Cerebellar cortex (tissue), 1 donor: ENCODE measurements at regions not wholly inside any gene's neighbourhood (a gene's known extent, or its start where the extent isn't known, plus 50 kb on each side); places are given as distances from the start of the nearest gene placed in this dataset.
"Not testable (repeated sequence)": the region's sequence is repeated elsewhere in the genome, so short reads cannot be mapped to it uniquely, and the experiment has no call there.

ENCODE experiments used
- DNase-seq: peaks from one replicate; pipeline ENCODE4 v3.0.0-alpha.2; 2015; ENCODE audit warnings: low spot score

DNA sequence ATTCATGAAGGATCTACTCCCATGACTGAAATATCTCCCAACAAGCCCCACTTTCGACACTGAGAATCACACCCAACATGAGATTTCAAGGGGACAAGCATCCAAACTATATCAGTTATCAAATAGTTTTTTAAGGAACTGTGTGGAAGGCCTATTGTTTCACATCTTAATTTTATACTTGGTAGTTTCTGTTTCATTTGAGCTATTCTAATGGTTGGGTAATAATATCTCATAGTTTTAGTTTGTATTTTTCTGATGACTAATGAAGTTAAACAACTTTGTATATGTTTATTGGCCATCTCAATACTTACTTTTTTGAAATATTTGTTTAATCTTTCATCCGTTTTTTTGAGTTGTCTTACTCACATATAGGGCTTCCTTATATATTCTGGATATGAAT is 135.0 kb downstream of the SCG2 start:
- no peak for DNase-seq

DNA sequence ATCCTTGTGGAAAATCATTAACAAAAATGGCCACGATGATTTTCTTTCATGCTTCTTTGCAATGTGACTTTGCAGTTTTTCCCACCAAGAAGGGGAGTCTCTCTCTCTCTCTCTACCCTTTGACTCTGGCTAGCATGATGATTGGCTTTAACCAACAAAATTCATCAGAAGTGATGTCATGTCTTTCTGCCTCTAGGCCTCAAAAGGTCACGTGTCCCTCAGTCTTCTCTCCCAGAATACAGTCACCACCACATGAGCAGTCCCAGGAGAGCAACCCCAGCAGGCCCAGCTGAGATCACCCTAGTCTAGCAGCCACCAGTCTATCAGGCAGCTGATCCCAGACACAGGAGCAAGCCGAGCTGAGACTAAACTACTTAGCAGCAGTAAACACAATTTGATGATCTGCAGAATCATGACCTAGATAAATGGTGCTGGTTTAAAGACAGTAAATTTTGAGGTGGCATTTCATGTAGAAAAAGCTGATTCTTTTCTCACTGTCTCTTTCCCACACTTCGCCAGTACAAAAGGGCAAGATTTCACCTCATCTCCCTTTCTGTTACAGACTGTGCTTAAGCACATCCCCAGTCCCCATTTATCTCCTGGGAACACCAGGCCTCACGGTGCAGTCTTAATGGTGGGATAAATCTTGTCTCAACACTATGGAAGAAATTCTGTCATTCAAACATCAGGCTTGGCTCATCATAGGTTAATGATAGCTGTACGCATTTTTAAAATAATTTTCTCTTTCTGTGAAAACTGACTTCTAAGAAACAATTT is 132.7 kb downstream of the SCG2 start:
- no peak for DNase-seq

- DNase-seq, result no peak
Measured at GRCh38 chr2:223470602-223471001, 131.6 kb downstream of the SCG2 start.

- DNase-seq, result no peak
Measured at GRCh38 chr2:223472771-223473170, 129.4 kb downstream of the SCG2 start.

DNA sequence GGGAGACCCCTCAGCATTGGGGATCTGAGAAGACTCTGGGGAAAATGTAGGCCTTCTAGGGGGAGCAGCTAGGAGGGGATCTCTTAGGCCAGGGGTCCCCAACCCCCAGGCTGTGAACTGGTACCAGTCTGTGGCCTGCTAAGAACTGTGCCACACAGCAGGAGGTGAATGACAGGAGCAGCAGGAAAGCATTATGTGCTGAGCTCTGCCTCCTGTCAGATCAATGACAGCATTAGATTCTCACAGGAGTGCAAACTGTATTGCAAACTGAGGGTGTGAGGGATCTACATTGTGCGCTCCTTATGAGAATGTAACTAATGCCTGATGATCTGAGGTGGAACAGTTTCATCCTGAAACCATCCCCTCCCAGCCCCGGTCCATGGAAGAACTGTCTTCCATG is 127.3 kb downstream of the SCG2 start:
- no peak for DNase-seq

GRCh38 chr2:223475901-223476300 is 126.3 kb downstream of the SCG2 start:
- DNase-seq, result no peak

DNA sequence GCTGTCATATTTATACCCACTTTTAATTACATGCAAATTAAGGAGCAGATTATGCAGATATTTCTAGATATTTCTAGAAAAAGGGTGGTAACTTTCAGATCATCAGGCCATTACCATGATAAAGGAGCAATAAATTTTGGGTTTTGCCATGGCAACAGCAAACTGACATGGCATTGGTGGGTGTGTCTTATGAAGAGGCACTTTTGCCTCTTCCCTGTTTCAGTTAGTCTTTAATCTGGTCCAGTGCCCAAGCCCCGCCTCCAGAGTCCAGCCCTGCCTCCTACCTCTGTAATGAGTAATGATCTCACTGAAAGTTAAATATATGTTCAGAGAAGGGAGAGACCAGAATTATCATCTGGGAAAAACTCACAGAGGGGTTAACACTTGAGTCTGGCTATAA is 124.8 kb downstream of the SCG2 start:
- no peak for DNase-seq

- DNase-seq, result no peak
Measured at GRCh38 chr2:223481486-223481885, 120.7 kb downstream of the SCG2 start.

DNA sequence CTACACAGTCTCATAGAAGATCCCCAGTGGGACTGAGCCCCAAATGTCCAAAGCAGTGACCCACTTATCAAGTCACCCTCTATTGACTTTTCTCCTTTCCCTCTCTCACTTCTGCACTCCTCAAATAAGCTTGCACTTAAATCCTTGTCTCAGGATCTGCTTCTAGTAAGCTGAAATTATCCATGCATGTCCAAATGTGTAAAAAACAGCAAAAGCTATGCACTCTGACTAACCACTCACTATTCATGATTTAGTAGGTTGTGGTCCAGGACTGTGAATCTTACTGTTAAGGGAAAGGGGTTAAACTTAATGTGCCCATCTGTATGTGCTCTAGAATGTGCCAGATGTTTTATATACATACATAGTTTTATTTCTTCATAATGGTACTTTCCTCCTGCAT is 115.4 kb downstream of the SCG2 start:
- no peak for DNase-seq

DNA sequence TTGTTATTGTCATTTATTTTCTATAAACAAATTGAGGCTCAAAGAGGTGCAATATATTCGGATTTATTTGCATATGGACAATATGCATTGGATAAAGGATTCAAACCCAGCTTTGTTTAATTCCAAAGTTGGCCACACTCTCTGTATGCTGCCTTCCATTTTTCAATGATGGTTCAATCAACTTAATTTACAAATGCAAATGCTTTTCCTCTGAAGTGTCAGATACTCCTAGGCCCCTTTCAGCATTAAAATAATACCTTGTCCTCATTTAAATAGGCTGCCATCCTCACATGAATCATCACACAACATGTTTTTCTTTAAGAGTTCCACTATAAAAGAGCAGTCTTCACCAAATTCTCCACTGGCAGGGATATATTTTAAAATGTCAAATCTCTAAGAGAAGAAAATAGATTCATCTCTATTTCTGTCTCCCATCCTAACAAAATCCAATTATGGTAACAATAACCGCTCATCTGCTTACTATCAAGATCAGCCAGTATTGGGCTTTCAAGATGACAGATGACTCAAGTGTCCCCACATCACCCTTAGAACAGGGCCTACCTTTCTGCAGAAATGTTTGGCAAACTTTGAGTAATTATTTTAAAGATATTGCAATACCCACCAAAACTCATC is 114.8 kb downstream of the SCG2 start:
- DNase-seq, result no peak

- DNase-seq, result no peak
Measured at GRCh38 chr2:223488814-223489213, 113.3 kb downstream of the SCG2 start.

DNA sequence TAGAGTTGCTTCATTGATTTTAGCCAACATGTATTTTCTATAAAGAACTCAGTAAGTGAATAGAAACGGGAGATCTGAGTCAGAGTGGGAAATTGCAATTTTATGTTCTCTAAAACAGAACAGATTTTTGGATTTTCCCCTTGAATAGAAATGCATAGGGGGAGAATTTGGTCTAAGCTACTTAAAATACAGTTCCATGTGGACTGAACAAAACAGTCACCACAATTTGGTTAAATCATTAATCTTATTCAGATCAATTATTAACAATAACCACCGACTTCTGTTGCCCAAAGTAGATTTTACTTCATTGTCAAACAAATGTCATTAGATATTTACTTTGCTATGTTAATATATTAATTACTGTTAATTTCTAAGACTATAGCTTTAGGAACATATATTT is 107.7 kb downstream of the SCG2 start:
- DNase-seq, result no peak

DNA sequence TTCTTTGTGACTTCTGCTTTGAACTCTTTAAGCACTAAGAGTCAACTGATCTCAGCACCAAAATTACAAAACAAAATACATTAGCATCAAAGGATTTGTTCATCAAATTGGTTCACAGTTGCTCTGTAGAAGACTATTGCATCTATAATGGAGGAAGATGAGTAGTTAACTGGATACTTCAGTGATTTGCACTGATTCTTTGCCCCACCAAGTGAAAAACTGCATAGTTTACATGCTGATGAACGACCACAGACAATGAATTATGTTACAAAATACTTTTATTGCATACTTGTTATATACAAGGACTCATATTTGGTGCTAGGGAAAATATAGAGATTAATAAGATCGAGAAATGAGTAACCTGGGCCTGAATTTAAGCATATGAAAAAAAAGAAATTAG is 107.2 kb downstream of the SCG2 start:
- no peak for DNase-seq

DNA sequence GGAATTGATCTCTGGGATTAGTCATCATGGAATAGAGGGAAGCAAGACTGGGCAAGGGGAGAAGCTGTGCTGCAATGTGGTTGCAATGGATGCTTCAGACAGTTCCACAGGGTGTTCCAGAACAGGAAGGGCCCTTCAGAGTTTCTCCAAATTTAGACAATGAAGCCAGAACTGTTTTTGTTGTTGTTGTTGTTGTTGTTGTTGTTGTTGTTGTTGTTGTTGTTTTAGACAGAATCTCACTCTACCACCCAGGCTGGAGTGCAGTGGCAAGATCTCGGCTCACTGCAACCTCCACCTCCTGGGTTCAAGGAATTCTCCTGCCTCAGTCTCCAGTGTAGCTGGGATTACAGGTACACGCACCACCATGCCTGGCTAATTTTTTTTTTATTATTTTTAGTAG is 105.3 kb downstream of the SCG2 start:
- DNase-seq, result not testable (repeated sequence)

- no peak for DNase-seq
Measured at GRCh38 chr2:223500709-223501108, 101.5 kb downstream of the SCG2 start.

- no peak for DNase-seq
Measured at GRCh38 chr2:223501641-223502040, 100.5 kb downstream of the SCG2 start.

DNA sequence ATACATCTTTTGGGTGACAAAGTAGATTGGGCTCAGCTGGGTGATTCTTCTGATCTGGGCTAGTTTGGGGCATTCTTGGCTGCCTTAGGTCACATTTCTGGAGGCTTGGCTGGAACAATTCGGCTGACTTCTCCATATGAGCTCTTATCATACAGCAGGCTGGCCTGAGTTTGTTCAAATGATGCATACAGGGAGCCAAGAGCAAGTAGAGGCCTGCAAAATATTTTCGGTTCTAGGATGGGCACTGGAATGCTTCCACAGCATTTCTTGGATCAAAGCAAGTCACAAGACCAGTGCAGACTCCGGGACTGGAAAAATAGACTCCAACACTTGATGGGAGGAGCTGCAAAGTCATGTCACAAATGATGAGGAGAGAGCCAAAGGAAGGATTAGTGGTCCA is 98.4 kb downstream of the SCG2 start:
- no peak for DNase-seq

- no peak for DNase-seq
Measured at GRCh38 chr2:223508372-223508771, 93.8 kb downstream of the SCG2 start.

GRCh38 chr2:223510713-223511112 is 91.4 kb downstream of the SCG2 start:
- no peak for DNase-seq

- DNase-seq, result no peak
Measured at GRCh38 chr2:223511168-223511567, 91.0 kb downstream of the SCG2 start.

- no peak for DNase-seq
Measured at GRCh38 chr2:223513771-223514455, 88.2 kb downstream of the SCG2 start.

DNA sequence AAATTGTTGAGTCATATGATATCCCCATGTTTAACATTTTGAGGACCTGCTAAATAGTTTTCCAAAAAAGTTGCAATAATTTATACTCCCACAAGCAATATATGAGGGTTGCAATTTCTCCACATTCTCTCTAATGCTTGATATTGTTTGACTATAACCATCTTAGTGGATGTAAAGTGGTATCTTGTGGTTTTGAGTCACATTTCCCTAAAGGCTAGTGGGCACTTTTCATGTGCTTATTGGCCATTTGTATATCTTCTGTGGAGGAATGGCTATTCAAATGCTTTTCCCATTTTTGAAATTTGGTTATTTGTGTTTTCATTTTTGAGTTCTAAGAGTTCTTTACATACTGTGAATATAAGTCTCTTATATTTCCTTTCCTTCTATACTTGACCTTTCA is 82.7 kb downstream of the SCG2 start:
- DNase-seq, result no peak

DNA sequence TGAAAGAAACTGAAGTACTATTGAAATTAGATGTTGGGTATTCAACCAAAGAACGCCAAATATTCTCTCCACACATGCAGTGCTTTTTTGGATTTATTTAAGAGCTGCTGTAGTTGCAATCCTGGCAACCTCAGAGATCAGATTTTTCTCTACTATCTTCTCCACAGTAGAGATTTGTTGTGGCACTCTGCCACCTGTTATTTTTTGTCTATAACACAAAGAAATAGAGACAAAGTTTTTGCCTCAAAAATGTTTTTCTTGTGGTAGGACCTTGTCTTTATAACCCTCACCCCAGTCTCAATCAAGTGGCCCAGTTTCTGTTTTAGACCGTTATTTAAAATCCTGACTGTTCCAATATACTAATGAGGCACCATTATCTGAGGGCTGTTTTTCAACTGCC is 79.4 kb downstream of the SCG2 start:
- no peak for DNase-seq
